SU-DHL-6 (cell line): ENCODE measurements at regions not wholly inside any gene's neighbourhood (a gene's known extent, or its start where the extent isn't known, plus 50 kb on each side); places are given as distances from the start of the nearest gene placed in this dataset.

ENCODE experiments used
- H2AFZ ChIP-seq: fragments of 200-600 bp; sonication (generic); 2 replicates; pipeline ENCODE4 v1.6.1; 2014; ENCODE audit warnings: low read depth, mild to moderate bottlenecking, moderate library complexity, mixed read lengths, antibody characterized with exemption, low read length; ENCODE audit not compliant: severe bottlenecking
- H3F3A ChIP-seq: fragments of 200-600 bp; shearing (Covaris generic); 2 replicates; pipeline ENCODE4 v1.6.0; 2016; ENCODE audit warnings: antibody characterized with exemption, mild to moderate bottlenecking; ENCODE audit not compliant: insufficient read depth
- H3K27ac ChIP-seq: fragments of 200-600 bp; sonication (generic); 2 replicates; pipeline ENCODE4 v1.5.1; 2016; ENCODE audit warnings: low read depth, mild to moderate bottlenecking, low read length, moderate library complexity, mixed read lengths
- H3K27me3 ChIP-seq: fragments of 200-600 bp; sonication (generic), shearing (Covaris generic); 2 replicates; pipeline ENCODE4 v1.6.0; 2014; ENCODE audit warnings: mild to moderate bottlenecking, low read length
- H3K36me3 ChIP-seq: fragments of 200-600 bp; sonication (generic); 2 replicates; pipeline ENCODE4 v1.6.1; 2014; ENCODE audit warnings: mild to moderate bottlenecking, low read length, mixed read lengths
- H3K4me2 ChIP-seq: fragments of 300-600, 200-600 bp; shearing (Covaris generic), sonication (generic); 2 replicates; pipeline ENCODE4 v1.6.0; 2014; ENCODE audit warnings: low read length, low read depth, mild to moderate bottlenecking; ENCODE audit not compliant: poor library complexity, severe bottlenecking
- H3K4me3 ChIP-seq: fragments of 200-600 bp; sonication (generic); 2 replicates; pipeline ENCODE4 v1.5.1; 2014; ENCODE audit warnings: antibody characterized with exemption, low read length, mild to moderate bottlenecking, mixed read lengths; ENCODE audit not compliant: insufficient read depth, poor library complexity, severe bottlenecking
- H3K79me2 ChIP-seq: fragments of 200-600 bp; sonication (generic); 2 replicates; pipeline ENCODE4 v1.6.1; 2014; ENCODE audit warnings: mild to moderate bottlenecking, low read length, moderate library complexity; ENCODE audit not compliant: insufficient read depth
- H3K9ac ChIP-seq: fragments of 200-600 bp; sonication (generic); 2 replicates; pipeline ENCODE4 v1.7.0; 2014; ENCODE audit warnings: mild to moderate bottlenecking, low read length
- H3K9me2 ChIP-seq: fragments of 200-600 bp; sonication (generic); replicated peaks from 2 replicates; pipeline ENCODE4 v1.6.1; 2014; ENCODE audit warnings: low read length; ENCODE audit not compliant: insufficient read depth
- H3K9me3 ChIP-seq: fragments of 200-600 bp; sonication (generic); 2 replicates; pipeline ENCODE4 v1.6.1; 2014; ENCODE audit warnings: low read length, mixed read lengths; ENCODE audit not compliant: insufficient read depth
- H4K20me1 ChIP-seq: fragments of 200-600 bp; sonication (generic); 2 replicates; pipeline ENCODE4 v1.6.1; 2014; ENCODE audit warnings: low read depth, mild to moderate bottlenecking, antibody characterized with exemption, low read length, moderate library complexity, mixed read lengths
- CTCF ChIP-seq: fragments of 200-600 bp; sonication (generic); IDR thresholded peaks from one replicate; pipeline ENCODE4 v1.5.1; 2017; ENCODE audit warnings: antibody characterized with exemption, mild to moderate bottlenecking, low read length, moderate library complexity; ENCODE audit not compliant: insufficient read depth, poor library complexity, severe bottlenecking
- EZH2phosphoT487 ChIP-seq: fragments of 200-600 bp; sonication (generic), shearing (Covaris generic); conservative IDR thresholded peaks from 2 replicates; pipeline ENCODE4 v1.6.1; 2018; ENCODE audit warnings: mild to moderate bottlenecking, antibody characterized with exemption, low read length, moderate library complexity, mixed read lengths

- no peak overlapping the region for H3K4me3 ChIP-seq
- H3K9me2 ChIP-seq, result no peaks in the 10 kb centered on the region
- no peaks in the 10 kb centered on the region for H3K79me2 ChIP-seq
- H3K27me3 ChIP-seq, result no peaks in the 10 kb centered on the region
- no peaks in the 10 kb centered on the region for H3K9me3 ChIP-seq
- H3K27ac ChIP-seq, result no peak overlapping the region
- H2AFZ ChIP-seq, result no peak overlapping the region
- no peaks in the 10 kb centered on the region for H4K20me1 ChIP-seq
- no peaks in the 10 kb centered on the region for H3F3A ChIP-seq
- TF ChIP-seq EZH2phosphoT487, result no peak
- no peak for TF ChIP-seq CTCF
- no peak overlapping the region for H3K9ac ChIP-seq
- H3K4me2 ChIP-seq, result no peak overlapping the region
- no peaks in the 10 kb centered on the region for H3K36me3 ChIP-seq
Observed at GRCh38 chr4:33561259-33561658, 2683.1 kb downstream of the ARAP2 start.

DNA sequence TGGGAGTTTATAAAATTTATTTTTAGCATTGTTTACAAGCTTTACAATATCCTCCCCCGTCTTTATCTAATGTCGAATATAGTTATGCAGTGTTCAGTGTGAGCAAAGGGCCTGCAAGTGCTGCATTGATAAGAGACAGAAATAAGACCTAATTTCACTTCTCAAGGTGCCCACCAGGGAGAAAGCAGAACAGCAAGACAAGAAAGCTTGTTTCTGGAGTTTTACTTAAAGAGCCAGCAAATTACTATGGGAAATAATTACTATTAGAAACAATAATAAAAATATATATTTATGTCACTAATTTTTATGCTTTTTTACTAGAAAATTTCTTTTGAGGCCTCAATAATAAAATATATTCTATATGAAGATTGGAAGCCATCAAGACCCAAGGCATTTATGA is 2677.7 kb downstream of the ARAP2 start:
- Histone ChIP-seq H3K9me3 (no peaks in the 10 kb centered on the region), H3K36me3 (no peaks in the 10 kb centered on the region)

DNA sequence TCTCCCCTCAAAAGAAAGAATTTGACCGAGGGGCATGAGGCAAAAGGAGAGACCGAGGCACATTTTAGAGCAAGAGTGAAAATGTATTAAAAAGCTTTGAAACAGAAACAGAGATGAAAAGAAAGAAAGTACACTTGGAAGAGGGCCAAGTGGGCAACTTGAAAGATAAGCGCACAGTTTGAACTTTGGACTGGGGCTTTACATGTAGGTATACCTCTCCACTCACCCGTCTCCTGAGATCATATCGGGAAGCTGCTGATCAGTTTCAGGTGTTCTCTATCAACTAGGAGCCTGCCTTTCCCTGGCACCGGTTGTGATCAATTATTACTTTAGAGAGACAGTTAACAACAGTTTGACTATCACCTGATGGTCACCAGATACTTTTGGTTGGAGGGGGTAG is 2666.5 kb downstream of the ARAP2 start:
- no peaks in the 10 kb centered on the region for H3K27me3 ChIP-seq
- no peaks in the 10 kb centered on the region for H3K36me3 ChIP-seq
- no peak for TF ChIP-seq CTCF
- no peak for TF ChIP-seq EZH2phosphoT487
- no peak overlapping the region for H3K9ac ChIP-seq
- H4K20me1 ChIP-seq, result no peaks in the 10 kb centered on the region
- H3F3A ChIP-seq, result no peaks in the 10 kb centered on the region
- H3K4me3 ChIP-seq, result no peak overlapping the region
- no peaks in the 10 kb centered on the region for H3K9me2 ChIP-seq
- no peak overlapping the region for H3K27ac ChIP-seq
- no peak overlapping the region for H2AFZ ChIP-seq
- no peaks in the 10 kb centered on the region for H3K9me3 ChIP-seq
- no peak overlapping the region for H3K4me2 ChIP-seq
- H3K79me2 ChIP-seq, result no peaks in the 10 kb centered on the region

More for the DNA sequence above, 2677.7 kb downstream of the ARAP2 start:
- Histone ChIP-seq H3K4me2 (no peak overlapping the region), H2AFZ (no peak overlapping the region), H4K20me1 (no peaks in the 10 kb centered on the region), H3K79me2 (no peaks in the 10 kb centered on the region), H3K27ac (no peak overlapping the region), H3K27me3 (no peaks in the 10 kb centered on the region), H3K9ac (no peak overlapping the region), H3K9me2 (no peaks in the 10 kb centered on the region), H3K4me3 (no peak overlapping the region), H3F3A (no peaks in the 10 kb centered on the region)
- TF ChIP-seq CTCF (no peak), EZH2phosphoT487 (no peak)
